HG03469 (cell line): ENCODE measurements at regions not wholly inside any gene's neighbourhood (a gene's known extent, or its start where the extent isn't known, plus 50 kb on each side); places are given as distances from the start of the nearest gene placed in this dataset.

Source experiments
- ATAC-seq: cut with Tn5 transposase; IDR thresholded peaks from one replicate; pipeline ENCODE4 v1.9.1; 2021; ENCODE audit warnings: mild to moderate bottlenecking, moderate library complexity, moderate number of reproducible peaks; ENCODE audit not compliant: unreplicated experiment

DNA sequence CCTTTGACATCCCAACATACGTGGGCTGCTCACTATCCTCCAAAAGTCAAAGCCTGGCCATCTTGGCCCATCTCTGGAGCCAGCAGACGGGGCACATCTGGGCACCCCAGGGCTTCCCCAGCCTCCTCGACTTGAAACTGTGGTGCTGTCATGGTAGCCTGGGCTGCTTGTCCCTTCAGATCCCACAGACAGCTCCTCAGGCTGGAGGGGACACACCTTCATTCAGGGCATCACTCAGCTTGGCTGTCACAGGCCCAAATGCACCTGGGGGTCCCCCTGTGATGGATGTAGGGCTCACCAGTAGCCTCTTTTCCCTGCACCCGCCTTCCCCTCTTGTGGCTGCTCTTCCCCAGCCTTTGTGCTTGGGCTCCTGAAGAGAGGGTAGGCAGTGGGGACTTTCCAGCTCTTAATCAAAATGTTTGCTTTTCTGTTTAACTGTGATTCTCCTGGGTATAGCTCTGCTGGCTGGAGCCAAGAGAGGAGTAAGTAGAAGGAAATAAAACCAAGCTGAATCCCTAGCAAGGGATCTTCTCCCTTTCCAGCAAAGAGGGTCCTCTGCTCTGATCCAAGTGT is 92.3 kb downstream of the GYPC start:
- no peak for ATAC-seq

DNA sequence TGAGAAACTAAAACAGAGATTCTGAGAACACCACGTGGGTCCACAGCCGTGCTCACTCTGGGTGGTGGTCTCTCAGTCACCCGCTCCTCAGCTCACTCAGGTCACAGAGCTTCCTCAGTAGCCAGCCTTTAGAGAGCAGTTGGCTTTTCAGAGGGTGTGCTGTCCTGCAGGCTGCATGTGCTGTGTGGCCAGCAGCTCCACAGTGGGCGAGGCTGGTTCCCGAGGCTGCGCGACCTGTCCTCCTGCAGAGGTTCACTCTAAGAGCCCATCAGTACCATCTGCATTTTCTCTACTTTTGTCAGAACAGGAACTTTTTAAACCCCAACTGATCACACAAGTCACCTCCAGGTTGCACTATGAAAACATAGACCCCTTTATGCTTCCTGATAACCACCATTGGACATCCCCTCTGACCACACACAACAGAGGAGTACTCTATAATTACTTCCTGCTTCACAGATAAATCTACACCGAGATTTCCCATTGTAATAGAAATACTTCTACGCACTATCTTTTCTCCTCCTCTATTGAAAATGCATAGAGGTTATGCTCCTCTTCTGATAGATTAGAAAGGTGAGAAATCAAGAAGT is 93.1 kb downstream of the GYPC start:
- no peak for ATAC-seq

DNA sequence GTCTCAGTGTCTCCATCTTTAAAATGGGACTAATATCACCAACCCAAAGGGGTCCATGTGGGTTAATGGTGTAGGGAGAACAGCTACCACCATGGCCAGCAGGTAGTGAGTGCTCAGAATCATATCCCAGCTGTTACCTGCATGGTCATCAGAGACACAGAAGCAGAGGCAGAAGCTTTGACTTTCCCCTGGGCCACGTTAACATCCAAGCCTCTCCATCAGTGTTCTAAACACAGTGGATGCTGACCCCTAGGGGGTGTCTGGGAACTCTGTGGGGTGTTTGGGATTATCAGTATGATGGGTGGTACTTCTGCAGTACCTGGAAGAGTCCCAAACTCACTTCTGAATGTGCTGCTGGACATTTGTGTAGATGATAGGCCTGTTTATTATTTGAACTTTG is 93.6 kb downstream of the GYPC start:
- ATAC-seq = no peak

DNA sequence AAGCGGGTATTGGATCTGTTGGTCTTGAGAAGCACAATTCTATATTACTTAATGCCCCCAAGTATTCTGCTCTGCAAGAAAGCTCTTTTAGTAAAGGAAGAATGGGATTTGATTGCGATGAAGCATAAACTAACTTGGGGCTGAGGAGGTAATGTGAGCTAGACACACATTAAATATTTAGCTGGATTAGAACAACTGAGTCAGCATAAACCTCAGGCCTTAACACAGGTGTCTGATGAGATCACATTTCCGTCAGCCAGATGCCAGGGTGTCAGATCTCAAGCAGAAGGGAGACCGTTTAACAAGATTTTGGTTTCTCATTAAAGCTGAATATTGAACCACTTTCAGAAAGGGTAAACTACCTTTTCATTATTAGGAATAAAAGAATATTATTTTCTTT is 94.5 kb downstream of the GYPC start:
- ATAC-seq = no peak

DNA sequence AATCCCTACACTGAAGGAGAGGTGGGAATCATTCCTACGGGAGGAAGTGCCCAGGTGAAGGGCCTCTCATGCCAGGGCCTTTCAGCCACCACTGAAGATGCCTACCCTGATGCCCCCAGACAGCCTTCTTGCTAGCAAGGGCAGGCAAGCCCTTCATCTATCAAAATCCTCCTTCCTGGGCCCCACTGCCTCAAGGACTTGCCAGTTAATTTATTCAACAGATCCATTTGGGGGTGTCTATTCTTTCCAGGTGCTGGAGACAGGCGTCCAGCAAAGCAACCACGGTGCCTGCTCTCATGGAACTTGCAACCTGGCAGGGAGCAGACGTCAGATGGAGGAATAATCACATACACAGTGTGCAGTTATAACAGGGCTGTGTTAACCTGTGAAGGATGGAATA is 95.5 kb downstream of the GYPC start:
- ATAC-seq = no peak

DNA sequence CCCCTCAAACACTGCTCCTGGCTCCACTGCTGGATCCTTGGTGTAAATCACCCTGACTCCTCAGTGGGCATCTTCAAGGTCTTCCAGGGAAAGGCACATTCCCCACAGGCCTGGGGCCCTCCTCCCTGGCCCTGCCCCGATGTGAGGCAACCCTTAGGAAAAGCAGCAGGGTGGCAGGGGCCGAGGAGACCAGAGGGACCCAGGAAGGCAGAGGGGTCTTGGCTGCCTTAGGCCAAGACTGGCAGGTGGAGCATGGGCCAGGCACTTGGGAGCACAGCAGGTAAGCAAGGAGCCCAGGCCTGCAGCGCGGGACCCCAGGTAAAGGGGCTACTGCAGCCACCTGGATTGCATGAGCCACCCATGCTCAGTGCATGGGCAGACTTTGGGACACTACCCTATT is 96.9 kb downstream of the GYPC start:
- ATAC-seq = no peak

DNA sequence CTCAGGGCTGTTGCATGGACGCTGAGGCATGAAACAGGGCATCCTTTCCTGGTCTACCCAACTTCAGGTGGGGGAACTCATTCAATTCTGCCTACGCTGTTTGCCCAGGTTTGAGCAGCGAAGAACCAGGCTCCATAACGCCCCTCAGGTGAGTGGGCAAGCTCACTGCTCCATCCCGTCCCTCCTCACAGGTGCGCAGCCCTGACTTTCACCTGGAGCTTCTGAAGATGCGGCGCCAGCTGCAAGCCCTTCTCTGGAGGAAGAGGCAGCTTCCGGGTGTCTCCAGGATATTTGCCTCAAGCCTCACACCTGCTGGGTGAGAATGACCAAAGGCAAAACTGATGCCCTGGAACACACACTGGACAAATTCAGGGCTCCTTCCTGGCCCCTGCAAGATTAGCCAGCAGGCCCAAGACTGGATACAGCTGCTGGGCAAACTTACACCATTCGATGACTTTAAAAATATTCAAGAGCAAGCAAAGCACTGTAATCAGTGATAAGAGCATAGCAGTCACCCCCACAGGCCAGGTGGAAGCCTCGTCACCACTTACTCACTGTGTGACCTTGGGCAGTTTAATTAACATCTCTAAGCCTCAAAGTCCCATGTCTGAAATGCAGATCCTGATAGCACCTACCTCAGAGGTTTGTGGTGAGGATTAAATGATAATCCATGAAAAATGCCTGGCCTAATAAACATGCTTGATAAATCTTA is 97.7 kb downstream of the GYPC start:
- ATAC-seq = no peak

DNA sequence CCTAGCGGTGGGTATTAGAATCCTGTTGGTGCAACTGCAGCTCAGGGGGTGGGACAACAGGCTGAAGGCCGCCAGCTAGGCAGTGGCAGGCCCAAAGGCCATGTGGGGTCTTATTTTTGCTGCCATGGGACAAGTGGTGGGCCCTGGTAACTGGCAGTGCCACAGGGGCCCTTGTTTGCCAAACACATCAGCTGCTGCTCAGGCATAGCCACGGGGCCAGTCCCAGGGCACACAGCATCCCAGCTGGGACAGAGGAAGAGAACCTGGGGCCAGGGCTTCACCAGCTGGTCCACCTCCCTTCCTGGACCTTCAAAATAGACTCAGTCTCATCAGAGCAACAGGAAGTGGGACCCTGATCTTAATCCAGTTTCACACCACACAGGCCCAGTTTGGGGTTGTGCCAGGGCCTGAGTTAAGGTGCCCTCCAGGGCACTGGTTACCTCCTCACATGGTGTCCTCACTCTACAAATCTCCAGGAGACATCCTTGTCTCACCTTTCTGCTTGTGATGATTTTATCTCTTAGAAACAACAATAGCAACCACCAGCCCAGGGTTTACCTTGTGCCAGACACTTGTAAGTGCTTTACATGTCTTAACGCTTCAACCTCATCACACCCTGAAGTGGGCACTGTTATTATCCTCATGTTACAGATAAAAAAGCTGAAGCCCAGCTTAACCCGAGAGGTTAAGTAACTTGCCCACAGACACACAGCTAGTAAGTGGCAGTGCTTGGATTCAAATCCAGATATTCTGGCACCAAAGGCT is 98.5 kb downstream of the GYPC start:
- ATAC-seq = no peak

DNA sequence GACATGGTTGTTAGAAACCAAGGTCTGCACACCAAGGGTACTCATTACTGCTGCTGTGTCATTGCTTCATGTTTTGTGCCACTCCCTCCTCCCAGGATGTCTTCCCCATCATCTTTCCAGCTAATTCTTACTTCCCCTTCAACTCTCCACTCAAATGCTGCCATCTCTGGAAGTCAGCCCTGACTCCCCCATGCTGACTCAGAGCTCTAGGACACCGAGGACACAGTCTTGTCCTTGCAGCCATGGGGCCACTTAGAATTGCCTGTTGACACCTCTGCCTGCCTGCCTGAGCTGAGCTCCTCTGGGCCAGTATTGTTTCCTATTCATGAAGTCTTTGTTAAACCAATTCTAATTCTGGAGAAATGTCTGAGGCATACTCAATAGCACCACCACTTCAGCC is 100.2 kb downstream of the GYPC start:
- no peak for ATAC-seq

DNA sequence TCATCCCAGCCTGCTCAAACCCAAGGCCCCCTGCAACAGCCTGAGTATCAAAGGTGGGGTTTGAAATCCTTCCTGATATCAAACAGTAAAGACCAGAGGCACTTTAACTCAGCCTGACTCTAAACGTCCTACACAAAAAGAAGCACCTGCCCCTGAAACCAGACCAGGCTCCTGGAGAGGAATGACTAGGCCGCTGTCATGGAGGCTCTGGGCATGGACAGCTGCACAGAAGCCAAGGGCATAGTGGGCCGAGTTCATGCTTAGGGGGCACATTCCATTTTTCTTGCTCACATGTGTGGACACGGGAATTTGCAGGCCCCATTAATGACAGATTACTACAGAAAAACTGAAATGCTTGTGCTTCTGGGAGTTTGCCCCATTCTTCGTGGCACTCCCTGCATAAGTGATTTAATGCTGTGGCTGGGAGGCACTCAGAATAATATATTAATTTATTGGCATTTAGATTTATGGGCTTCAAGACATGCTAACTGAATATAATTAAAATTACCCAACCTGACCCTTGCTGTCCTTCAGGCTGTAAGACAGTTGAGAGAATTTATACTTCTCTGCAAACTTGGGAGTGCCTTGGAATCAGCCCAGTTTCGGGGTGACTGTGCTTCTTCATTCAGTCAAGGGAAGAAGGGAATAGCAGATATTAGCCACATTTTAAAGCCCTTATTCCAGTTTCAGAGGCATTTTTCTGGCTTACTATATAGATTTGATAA is 105.5 kb downstream of the GYPC start:
- ATAC-seq = no peak

DNA sequence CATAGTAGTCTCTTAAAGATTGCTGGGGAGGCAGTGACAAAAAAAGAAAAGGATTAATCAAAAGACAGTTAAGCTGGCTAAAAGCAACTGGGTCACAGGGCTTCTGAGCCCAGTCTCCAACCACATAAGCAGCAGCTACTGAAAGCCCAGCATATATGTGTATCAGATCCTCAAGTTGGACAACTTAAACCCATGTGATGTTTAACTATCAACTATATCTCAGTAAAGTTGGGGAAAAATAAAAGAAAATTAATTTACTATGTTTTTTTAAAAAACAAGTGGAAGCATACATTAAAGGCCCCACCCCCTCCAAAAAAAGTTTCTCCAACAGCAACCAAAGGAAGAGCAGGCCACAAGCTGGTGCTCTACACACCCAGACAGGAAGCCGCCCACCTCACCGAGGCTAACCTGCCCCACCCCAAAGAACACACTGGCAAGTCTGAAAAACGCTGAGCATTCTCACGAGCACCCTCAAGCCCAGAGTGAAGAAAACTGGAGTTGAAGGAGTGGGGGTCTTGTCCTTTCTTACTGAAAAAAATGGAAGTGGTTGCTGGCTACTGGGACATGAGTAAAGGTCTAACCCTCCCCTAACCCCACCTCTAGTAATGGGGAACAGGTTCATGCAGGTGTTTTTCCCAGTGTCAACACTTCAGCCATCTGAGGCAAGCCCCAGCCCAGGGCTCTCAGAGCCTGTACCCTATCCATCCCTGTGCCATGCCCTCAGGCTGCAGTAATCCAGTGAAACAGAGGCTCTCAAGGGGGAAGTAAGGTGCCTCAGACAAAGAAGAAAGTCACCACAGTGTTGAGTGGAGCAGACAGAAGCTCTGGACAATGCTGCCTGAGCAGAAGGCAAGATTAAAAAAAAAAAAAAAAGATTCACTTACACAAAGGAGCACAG is 106.3 kb downstream of the GYPC start:
- no peak for ATAC-seq

DNA sequence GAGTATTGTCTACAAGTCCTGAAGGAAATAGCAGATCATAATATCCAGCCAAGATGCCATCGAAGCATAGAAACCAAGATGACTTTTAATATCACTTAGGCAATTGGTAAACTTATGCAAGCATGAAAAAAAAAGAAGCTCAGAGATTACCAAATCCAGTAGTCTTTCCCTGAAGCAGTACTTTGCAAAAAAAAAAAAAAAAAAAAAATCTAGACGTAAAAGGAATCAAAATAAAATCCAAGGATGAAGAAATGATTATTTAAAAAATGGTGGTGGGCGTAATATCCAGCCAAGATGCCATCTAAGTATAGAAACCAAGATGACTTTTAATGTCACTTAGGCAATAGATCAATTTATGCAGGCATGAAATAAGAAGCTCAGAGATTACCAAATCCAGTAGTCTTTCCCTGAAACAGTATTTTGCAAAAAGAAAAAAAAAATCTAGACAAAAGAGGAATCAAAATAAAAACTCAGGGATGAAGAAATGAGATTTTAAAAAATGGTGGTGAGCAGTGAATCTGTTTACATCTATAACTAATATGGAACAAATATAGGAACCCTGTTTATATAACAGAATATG is 108.8 kb downstream of the GYPC start:
- no peak for ATAC-seq

DNA sequence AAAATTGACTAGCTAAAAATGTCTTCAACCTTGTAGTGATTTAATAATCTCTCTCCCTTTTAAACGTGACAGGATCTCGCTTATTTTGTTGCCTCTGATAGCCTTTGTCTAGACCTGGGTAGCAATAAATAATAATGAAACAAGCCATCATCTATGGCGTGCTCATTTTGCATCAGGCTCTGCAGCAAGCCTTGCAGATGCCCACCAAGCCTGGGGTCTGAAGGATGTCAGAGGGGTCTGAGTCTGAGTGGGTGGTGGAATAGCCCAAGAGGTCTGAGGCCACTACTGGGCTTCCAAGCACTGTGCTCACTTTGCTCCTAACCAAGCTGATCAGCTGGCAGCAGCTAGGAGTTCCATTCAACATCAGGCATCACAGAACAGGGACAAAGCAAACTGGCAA is 109.4 kb downstream of the GYPC start:
- no peak for ATAC-seq

DNA sequence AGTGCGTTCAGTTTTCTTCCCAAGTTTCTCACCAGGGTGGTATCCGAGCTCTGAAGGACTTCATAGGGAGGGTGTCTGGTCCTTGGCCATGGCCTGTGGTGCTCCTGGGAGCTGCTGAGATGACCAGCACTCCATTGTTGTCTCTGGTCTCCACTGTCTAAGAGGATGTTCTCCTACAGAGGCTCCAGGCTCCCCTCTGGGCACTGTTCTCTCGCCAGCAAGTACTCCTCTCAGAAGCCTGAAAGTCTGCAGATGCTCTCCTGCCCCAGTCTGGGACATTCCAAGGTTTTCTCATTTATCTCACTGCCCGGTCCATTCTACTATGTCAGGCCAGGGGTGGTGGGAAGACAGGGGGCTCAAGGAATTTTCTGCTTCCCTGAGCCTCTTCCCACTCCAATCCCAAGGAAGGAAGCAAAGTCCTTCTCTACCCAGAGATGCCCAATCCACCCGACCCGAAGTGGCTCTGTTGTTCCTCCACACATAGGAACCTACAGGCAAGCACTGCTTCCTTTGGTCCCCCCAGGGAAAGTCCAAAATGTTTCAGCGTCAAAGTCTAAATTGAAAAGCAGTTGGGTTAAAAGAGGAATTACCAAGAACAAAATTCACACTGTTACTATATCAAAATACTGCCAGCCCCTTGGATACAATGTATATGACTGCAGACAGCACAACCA is 110.5 kb downstream of the GYPC start:
- ATAC-seq = no peak

DNA sequence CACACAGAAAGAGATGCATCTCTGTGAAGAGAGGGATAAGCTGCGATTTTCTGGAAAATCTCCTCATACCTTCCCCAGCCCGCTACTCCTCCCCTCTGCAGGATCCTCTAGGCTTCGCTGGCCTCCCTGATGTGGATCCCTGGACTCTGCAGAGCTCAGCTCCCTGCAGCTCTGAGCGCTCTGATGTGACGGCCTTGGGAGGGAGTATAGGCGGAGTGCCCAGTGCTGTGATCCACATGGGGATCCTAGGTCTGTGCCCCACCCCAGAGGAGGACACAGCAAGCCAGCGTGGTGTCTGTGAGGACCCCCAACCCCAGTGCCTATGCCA is 111.0 kb downstream of the GYPC start:
- no peak for ATAC-seq

DNA sequence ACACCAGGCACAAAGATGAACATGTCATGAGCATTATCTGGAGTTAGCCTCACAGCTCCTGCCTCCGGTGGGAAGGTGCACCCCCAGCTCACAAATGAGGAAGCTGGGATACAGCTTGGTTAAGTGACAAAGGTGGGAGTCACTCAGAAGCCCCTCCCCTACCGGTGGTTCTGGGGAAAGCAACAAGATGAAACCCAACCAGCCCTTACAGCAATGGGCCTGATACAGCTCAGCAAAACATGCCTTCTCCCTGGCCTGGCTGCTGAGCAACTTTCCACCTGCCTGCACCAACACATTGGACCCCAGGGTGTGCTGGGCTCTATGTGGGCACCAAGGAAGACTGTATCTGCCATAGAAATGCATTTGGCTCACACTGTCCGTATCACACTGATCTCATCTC is 113.2 kb downstream of the GYPC start:
- ATAC-seq = no peak

DNA sequence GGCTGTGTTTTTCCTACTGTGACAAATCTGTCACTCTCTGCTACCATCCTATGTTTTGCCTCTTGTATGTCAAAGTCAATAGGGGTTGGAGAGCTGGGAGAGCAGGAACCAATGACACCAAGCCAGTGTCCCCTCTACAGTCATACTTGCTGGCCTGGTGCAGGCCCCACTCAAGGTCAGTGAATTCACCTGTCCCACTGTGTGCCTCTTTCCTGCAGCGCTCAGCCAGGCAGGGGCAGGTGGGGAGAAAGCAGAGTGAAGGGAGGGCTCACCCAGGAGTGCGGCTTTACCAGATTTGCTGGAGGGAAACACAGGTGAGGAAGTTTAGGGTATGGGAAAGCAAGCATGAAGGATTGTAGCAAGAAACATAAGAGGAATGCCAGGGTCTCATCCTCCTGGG is 114.5 kb downstream of the GYPC start:
- ATAC-seq = no peak

DNA sequence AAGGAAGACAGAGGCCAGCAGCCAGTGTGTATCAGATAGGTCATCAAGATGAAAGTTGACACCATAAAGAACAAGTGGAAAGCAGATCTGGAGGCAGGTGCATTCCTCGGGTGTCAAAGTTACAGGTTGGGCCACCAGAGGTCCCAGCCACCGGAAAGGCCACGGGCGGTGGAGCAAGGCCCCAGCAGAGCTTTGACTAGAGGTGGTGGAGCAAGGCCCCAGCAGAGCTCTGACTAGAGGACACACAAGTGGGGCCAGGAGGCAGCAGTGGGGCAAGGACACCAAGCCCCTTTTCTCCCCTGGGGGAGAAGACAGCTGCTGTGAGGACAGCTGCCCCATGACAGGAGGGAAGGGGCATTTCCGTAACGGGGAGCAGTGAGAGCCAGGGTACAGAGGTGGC is 115.1 kb downstream of the GYPC start:
- ATAC-seq = no peak

DNA sequence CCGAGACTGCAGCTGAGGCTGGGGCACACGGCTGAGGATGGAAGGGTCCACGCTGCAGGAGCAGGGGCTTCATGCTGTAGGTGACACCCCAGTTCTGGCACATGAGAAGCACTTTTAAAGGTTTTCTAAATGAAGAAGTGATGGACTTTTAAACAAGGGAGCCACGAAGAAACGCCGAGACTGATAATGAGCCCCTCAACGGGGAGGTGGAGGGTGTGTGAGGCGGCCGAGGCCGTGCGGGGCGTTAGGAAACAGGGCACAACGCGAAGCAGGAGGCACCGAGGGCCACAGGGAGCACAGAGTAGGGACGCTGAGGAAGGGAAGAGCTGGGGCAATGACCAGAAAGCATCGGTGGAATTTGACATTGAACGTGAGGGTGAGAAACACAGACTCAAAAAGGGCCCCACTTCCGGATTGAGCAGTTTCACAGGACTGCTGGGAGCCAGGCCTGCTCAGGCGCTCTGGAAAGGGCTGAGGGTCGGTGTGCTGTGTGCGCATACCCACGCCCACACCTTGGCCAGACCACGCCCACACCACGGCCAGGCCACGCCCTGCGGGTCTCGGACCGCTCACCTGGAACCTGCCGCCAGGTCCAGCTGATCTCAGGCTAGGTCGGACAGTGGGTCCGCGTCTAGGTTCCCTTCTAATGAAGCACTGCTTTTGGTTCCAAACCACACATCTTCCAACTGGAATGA is 115.7 kb downstream of the GYPC start:
- no peak for ATAC-seq
